B cell (primary cell): ENCODE measurements at regions not wholly inside any gene's neighbourhood (a gene's known extent, or its start where the extent isn't known, plus 50 kb on each side); places are given as distances from the start of the nearest gene placed in this dataset.

Source experiments
- ATAC-seq: fragments of 200-7000 bp; cut with Tn5 transposase; one replicate; pipeline ENCODE4 v1.10.0; 2021; ENCODE audit warnings: low read depth, mild to moderate bottlenecking, moderate number of reproducible peaks, moderate library complexity
- CTCF ChIA-PET: fragments of 350-600 bp; sonication (Branson Sonifier 250); formaldehyde crosslinking; loops from one replicate; lab custom pipeline; 2021; ENCODE audit warnings: antibody characterized with exemption, inconsistent platforms; lab: Charles Lee
- POLR2A ChIA-PET: fragments of 350-600 bp; sonication (Branson Sonifier 250); formaldehyde crosslinking; loops from one replicate; lab custom pipeline; 2021; ENCODE audit warnings: antibody characterized with exemption; lab: Charles Lee
- DNase-seq: peaks from one replicate; pipeline ENCODE4 v3.0.0; 2013
- H2AFZ ChIP-seq: 2 replicates; pipeline ENCODE4 v1.6.1; 2012; ENCODE audit warnings: mild to moderate bottlenecking, low read depth, low read length; ENCODE audit not compliant: insufficient read depth, poor library complexity, severe bottlenecking
- H3K27ac ChIP-seq, 2 donors: 1 replicate in 1 of 2; 2 replicates in 1 of 2; pipeline ENCODE4 v1.5.1; 2012 to 2013; ENCODE audit warnings: low read length in 2 of 2, mild to moderate bottlenecking in 2 of 2, moderate library complexity in 1 of 2
- H3K27me3 ChIP-seq, 4 experiments: fragments of 200-600 bp in 1 of 4; sonication (generic) in 1 of 4; replicated peaks in 1 of 4; 1 replicate in 2 of 4; 2 replicates in 2 of 4; pipeline versions ENCODE4 v1.6.1 to v1.7.0; 2013 to 2016; ENCODE audit warnings: low read length in 3 of 4, mild to moderate bottlenecking in 2 of 4, mixed read lengths in 1 of 4, moderate library complexity in 1 of 4; ENCODE audit not compliant: insufficient read depth in 4 of 4, control insufficient read depth in 3 of 4; ENCODE audit errors: control extremely low read depth in 1 of 4
- H3K36me3 ChIP-seq, 2 experiments: replicated peaks in 1 of 2; 1 replicate in 1 of 2; 2 replicates in 1 of 2; pipeline versions ENCODE4 v1.6.1 to v1.7.1; 2013; ENCODE audit warnings: low read length in 1 of 2; ENCODE audit not compliant: insufficient read depth in 2 of 2, control insufficient read depth in 1 of 2; ENCODE audit errors: control extremely low read depth in 1 of 2, extremely low read depth in 1 of 2
- H3K4me1 ChIP-seq, 2 donors: fragments of 200-600 bp in 1 of 2; sonication (generic) in 1 of 2; 1 replicate in 1 of 2; 2 replicates in 1 of 2; pipeline versions ENCODE4 v1.5.1 to v1.6.1; 2013 to 2017; ENCODE audit warnings: low read length in 2 of 2; ENCODE audit not compliant: control insufficient read depth in 2 of 2, insufficient read depth in 2 of 2
- H3K4me2 ChIP-seq: replicated peaks from 2 replicates; pipeline ENCODE3; 2012; ENCODE audit warnings: mild to moderate bottlenecking, low read depth, low read length; ENCODE audit not compliant: poor library complexity, severe bottlenecking
- H3K4me3 ChIP-seq, 5 experiments: fragments of 200-600 bp in 1 of 5; sonication (generic) in 1 of 5; 1 replicate in 3 of 5; 2 replicates in 2 of 5; pipeline versions ENCODE4 v1.5.1 to v1.7.0; 2011 to 2016; ENCODE audit warnings: low read length in 4 of 5, mild to moderate bottlenecking in 4 of 5, low read depth in 2 of 5, control low read depth in 1 of 5, moderate library complexity in 1 of 5; ENCODE audit not compliant: insufficient read depth in 1 of 5; ENCODE audit errors: control extremely low read depth in 1 of 5, extremely low read depth in 1 of 5
- H3K79me2 ChIP-seq: fragments of 200-600 bp; sonication (generic); one replicate; pipeline ENCODE4 v1.6.0; 2016; ENCODE audit warnings: low read length; ENCODE audit not compliant: control insufficient read depth, insufficient read depth
- H3K9ac ChIP-seq: fragments of 200-600 bp; sonication (generic); 2 replicates; pipeline ENCODE4 v1.6.1; 2017; ENCODE audit warnings: mild to moderate bottlenecking, low read length, moderate library complexity
- H3K9me3 ChIP-seq, 3 donors: one replicate each; pipeline versions ENCODE4 v1.6.1 to v1.7.1; 2013; ENCODE audit warnings: low read length in 2 of 3; ENCODE audit not compliant: control insufficient read depth in 2 of 3, insufficient read depth in 1 of 3; ENCODE audit errors: control extremely low read depth in 1 of 3
- H4K20me1 ChIP-seq: 2 replicates; pipeline ENCODE4 v1.6.0; 2012; ENCODE audit warnings: mild to moderate bottlenecking, low read length; ENCODE audit not compliant: insufficient read depth, control insufficient read depth, poor library complexity, severe bottlenecking
- H3K27ac Mint-ChIP-seq: one replicate; pipeline ENCODE4 v1.8.0; 2021; ENCODE audit warnings: mixed read lengths
- H3K27me3 Mint-ChIP-seq: one replicate; pipeline ENCODE4 v1.8.0; 2021; ENCODE audit warnings: mixed read lengths
- H3K4me1 Mint-ChIP-seq: one replicate; pipeline ENCODE4 v1.8.0; 2021; ENCODE audit warnings: mixed read lengths
- H3K4me3 Mint-ChIP-seq: one replicate; pipeline ENCODE4 v1.8.0; 2021; ENCODE audit warnings: mixed read lengths
- H3K9me3 Mint-ChIP-seq: one replicate; pipeline ENCODE4 v1.8.0; 2022; ENCODE audit warnings: mixed read lengths; ENCODE audit not compliant: insufficient read depth
- CTCF ChIP-seq: fragments of 200-600 bp; IDR thresholded peaks from one replicate; pipeline ENCODE4 v1.8.0; 2022; ENCODE audit warnings: antibody characterized with exemption, mild to moderate bottlenecking
- EZH2 ChIP-seq: IDR thresholded peaks from 2 replicates; pipeline ENCODE4 v1.6.1; 2012; ENCODE audit warnings: borderline replicate concordance, low read depth, mild to moderate bottlenecking, moderate library complexity, low read length; ENCODE audit not compliant: insufficient read depth, poor library complexity, severe bottlenecking
- WGBS: methylation state at CpG from one replicate; pipeline ENCODE4 v1.1.5; 2013; ENCODE audit warnings: missing lambda C conversion rate; ENCODE audit not compliant: insufficient coverage; 5-methylcytosine and 5-hydroxymethylcytosine counted together
- intact Hi-C: fragments of 100-400 bp; cut with micrococcal nuclease; formaldehyde crosslinking; loops from one replicate; pipeline ENCODE4 v1.10.0; 2022

DNA sequence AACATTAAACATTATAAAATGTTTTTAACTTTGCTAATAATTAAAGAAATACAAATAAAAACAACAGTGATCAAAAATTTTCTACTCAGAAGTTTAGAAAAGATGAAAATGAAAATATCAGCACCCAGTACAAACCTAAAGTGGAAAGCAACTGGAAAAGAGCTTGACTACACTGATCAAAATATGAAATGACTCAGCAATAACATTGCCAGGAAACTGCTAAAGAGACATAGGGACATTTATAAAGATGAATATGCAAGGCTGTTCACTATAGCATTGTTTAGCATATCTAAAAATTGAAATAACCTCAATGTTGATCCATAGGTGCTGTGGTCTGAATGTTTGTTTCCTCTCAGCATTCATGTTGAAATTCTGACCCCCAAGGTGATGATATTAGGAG lies 88.5 kb upstream of the NOCT start:
- Histone ChIP-seq H3K27me3 (no peaks in the 10 kb centered on the region), H4K20me1 (no peaks in the 10 kb centered on the region), H3K9ac (no peak overlapping the region), H3K79me2 (no peaks in the 10 kb centered on the region), H3K27ac (no peak overlapping the region), H3K4me1 (no peaks in the 10 kb centered on the region), H3K4me3 (no peak overlapping the region), H3K4me2 (no peak overlapping the region), H3K36me3 (no peaks in the 10 kb centered on the region), H3K9me3 (no peaks in the 10 kb centered on the region), H2AFZ (no peak overlapping the region)
- no peak for ATAC-seq
- no peak for DNase-seq
- Mint-ChIP-seq H3K4me3 (no peak overlapping the region), H3K27me3 (peaks cover 9% of the 10 kb centered on the region), H3K4me1 (no peaks in the 10 kb centered on the region), H3K27ac (no peak overlapping the region), H3K9me3 (no peaks in the 10 kb centered on the region)
- intact Hi-C loops: no loop called here
- ChIA-PET POLR2A (no interaction called here), CTCF (no interaction called here)
- no peak for TF ChIP-seq EZH2
- TF ChIP-seq CTCF: no peak

DNA sequence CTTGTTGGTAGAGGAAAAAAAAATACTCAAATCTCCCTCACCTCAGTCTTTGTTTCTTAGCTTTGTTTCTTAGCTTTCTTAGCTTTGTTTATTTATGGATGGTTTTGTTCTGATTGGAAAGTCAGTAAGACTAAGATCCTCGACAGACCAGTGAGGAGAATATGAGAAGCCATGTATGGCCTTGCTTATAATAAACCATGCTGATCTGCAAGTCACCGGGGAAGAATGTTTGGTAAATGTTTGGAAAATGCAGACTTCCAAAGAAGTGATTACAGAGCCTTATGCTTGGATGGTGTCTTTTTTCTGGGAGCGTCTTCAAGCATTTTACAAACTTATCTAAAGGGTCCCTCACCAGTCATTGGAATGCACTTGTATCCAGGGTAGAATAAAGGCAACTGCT lies 90.1 kb upstream of the NOCT start:
- DNase-seq: no peak
- no peaks in the 10 kb centered on the region for H3K4me1 ChIP-seq
- 100% methylated on average over 1 of the region's 3 CpGs for WGBS
- H2AFZ ChIP-seq: no peak overlapping the region
- H3K4me2 ChIP-seq: no peak overlapping the region
- Mint-ChIP-seq H3K4me3 (no peak overlapping the region), H3K9me3 (no peaks in the 10 kb centered on the region), H3K27ac (no peak overlapping the region), H3K27me3 (peaks cover 5% of the 10 kb centered on the region), H3K4me1 (no peaks in the 10 kb centered on the region)
- no peak overlapping the region for H3K4me3 ChIP-seq
- H3K9me3 ChIP-seq: no peaks in the 10 kb centered on the region
- H4K20me1 ChIP-seq: no peaks in the 10 kb centered on the region
- H3K27me3 ChIP-seq: no peaks in the 10 kb centered on the region
- intact Hi-C loops: no loop called here
- no peak for ATAC-seq
- TF ChIP-seq CTCF (no peak), EZH2 (no peak)
- H3K79me2 ChIP-seq: no peaks in the 10 kb centered on the region
- CTCF ChIA-PET: interaction anchor here (1.3 kb wide), 1 partner anchor 14 kb away, joined by 3 read pairs; no protein-coding TSS in a partner anchor
- POLR2A ChIA-PET: no interaction called here
- H3K36me3 ChIP-seq: no peaks in the 10 kb centered on the region
- no peak overlapping the region for H3K9ac ChIP-seq
- H3K27ac ChIP-seq: no peak overlapping the region
